GM12801 (cell line): ENCODE measurements at regions not wholly inside any gene's neighbourhood (a gene's known extent, or its start where the extent isn't known, plus 50 kb on each side); places are given as distances from the start of the nearest gene placed in this dataset.

ENCODE experiments used
- TF ChIP-seq, protein P1 (sequence below): IDR thresholded peaks from one replicate; pipeline ENCODE4 v1.5.1; 2011; ENCODE audit warnings: control low read depth; ENCODE audit not compliant: insufficient read length; ENCODE audit errors: extremely low read depth

DNA sequence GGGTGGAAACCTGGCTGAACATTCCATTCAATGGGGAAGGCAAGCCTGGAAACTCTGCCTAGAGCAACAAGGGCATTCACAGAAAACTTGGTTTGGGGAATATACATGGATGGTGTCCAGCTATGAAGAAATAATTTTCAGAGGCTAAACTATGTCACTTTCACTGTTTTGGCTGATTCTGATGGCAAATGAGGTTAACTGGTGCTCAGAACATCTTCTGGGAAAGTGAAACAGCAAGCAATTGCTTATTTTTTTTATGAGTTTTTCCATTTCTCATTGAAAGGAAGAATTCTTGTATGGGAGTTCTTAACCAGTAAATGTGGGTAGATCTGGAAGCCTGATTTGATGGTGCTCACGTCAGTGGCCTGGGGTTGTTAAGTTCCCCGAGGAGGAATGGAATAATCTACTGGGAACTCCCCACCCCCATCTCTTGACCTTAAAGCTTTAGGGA is 132.8 kb upstream of the BTG1 start:
- TF ChIP-seq, protein P1, sequence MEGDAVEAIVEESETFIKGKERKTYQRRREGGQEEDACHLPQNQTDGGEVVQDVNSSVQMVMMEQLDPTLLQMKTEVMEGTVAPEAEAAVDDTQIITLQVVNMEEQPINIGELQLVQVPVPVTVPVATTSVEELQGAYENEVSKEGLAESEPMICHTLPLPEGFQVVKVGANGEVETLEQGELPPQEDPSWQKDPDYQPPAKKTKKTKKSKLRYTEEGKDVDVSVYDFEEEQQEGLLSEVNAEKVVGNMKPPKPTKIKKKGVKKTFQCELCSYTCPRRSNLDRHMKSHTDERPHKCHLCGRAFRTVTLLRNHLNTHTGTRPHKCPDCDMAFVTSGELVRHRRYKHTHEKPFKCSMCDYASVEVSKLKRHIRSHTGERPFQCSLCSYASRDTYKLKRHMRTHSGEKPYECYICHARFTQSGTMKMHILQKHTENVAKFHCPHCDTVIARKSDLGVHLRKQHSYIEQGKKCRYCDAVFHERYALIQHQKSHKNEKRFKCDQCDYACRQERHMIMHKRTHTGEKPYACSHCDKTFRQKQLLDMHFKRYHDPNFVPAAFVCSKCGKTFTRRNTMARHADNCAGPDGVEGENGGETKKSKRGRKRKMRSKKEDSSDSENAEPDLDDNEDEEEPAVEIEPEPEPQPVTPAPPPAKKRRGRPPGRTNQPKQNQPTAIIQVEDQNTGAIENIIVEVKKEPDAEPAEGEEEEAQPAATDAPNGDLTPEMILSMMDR, result no peak

DNA sequence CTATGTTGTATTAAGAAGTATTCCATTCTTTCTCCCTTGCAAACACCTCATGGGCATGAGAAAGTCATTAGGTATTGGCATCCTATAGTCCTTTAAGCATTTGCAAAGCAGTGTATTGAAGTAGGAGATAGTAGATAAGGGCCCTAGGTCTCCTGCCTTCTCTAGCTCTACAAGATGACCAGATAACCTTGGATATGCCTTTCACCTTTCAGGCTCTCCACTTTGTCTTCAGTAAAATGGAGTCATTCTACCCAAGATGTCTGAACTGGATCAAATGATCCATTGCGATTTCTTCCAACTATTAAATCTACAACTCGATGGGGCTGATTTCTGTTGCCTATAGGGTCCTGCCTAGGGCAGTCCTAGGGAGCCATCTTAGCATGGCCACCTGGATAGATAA is 132.1 kb upstream of the BTG1 start:
- TF ChIP-seq, protein P1, result no peak

DNA sequence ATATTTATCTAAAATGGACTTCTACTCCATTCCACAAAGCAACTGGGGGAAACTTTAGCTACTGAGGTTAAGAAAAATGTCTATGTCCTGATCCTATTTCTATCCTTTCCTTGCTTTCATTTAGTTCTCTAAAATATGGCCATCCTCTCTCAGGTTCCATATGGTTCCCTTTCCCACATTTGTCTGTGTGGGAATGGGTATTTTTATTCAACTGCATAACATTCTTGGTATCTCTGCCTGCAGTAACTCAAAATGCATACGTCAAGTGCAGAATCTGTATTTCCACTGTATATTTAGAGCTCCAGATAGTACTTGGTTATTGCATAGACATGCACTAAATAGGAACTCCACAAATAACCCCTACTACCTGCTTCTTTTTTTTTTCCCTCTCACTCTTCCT is 130.6 kb upstream of the BTG1 start:
- TF ChIP-seq, protein P1, result no peak

DNA sequence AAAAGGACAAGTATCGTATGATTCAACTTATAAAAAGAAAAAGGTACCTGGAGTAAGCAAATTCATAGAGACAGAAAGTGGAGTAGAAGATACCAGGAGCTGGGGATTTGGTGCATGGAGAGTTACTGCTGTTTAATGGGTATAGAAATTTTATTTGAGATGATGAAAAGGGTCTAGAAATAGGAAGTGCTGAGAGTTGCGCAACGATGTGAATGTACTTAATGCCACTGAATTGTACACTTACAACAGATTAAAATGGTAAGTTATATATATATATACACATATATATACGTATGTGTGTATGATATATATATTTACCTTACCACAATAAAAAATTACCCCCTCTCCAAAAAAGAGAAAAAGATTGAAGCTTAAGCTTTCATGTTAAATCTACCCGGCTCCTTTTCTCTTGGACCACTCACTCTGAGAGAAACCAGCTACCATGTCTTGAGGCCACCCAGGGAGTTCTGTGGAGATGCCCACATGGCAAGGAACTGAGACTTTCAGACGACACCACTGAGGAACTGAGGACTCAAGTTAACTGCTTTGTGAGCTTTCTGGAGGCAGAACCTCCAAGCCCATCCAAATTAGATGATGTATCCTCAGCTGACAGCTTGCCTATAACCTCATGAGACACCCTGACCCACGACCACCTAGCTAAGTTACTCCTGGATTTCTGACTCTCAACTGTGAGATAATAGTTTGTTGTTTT is 130.0 kb upstream of the BTG1 start:
- TF ChIP-seq, protein P1, result no peak

DNA sequence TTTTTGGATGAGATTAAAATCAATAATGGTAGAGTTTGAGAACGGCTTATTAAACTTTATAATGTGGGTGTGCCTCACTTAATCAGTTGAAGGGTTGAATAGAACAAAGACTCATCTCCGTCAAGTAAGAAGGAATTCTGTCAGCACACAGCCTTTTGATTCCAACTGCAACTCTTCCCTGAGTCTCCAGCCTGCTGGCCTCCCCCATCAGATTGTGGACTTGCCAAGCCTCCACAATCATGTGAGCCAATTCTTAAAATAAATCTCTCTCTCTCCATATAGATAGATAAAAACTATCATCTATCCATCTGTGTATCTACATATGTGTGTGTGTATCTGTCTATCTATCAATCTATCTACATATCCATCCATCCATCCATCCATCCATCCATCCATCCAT is 127.4 kb upstream of the BTG1 start:
- TF ChIP-seq, protein P1, result no peak

DNA sequence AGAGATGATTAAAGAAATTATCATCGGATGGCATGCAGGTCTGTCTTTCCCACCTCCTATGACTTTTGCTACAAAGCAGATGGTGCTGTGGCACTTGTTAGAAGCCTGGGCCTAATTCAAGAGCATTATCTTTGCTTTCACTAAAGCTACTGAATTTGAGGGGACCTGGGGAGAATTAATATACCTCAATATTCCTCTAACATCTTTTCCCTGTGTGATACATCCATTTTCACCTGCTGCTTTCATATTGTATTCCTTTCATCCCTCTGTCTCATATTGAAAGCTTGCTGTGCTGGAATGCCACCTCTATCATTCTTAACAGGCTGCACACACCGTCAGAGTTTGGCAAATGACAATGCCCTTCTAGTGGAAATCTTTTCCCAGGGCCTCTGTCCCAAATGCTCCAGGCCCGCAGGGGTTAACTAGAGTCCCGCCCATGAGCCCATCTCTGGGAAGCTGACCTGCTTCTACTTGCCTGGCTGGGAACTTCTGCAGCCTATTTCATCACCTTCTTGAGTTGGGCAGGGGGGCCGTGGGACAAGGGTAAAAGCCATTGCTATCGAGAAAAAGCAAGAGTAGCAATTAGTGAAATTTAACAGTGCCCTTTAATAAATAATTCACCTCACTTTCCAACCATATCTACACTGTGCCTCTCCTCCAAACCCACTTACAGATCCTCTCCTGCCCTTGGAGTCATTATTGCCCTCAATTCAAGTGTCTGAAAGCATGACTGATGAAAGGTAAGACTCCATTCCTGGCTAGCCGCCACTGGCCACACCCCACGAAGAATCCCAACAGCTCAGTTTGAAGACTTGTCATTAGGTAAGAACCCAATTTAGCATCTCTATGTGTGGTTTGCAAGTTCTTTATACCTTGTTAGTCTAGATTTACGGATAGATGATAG is 126.7 kb upstream of the BTG1 start:
- TF ChIP-seq, protein P1, result no peak

DNA sequence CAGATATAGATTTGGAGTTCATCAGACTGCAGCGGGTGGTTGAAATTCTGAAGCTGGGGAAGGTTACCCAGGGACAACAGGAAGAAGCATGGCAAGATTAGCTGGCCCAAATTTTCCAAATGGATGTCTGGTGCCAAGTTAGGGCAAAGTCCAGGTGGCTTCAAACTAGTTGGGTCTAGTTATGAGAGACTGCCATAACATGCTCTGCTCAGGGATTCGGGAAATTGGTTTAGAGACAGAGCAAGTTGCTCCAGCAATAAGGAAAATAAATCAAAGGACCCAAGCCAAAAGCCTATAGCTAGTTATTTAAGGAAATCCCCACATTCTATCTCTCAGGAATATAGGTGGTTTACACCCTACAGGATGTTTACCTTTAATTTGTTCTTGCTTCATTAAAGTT is 125.7 kb upstream of the BTG1 start:
- TF ChIP-seq, protein P1, result no peak
